Transverse colon (tissue), 4 donors: ENCODE measurements at regions not wholly inside any gene's neighbourhood (a gene's known extent, or its start where the extent isn't known, plus 50 kb on each side); places are given as distances from the start of the nearest gene placed in this dataset.

ENCODE experiments used
- CTCF ChIP-seq, 5 experiments: fragments of 200-600 bp in 3 of 5; fragments of 450-650 bp in 2 of 5; sonication (generic) in 3 of 5; IDR thresholded peaks; 1 replicate in 2 of 5; 2 replicates in 3 of 5; pipeline ENCODE4 v1.5.1; 2016 to 2017; ENCODE audit warnings: antibody characterized with exemption in 5 of 5, inconsistent platforms in 3 of 5, mild to moderate bottlenecking in 2 of 5, moderate library complexity in 1 of 5
- EP300 ChIP-seq: sonication (generic); formaldehyde crosslinking; IDR thresholded peaks from one replicate; pipeline ENCODE4 v1.6.1; 2017; ENCODE audit warnings: antibody characterized with exemption, low read depth
- POLR2A ChIP-seq: fragments of 450-650 bp; IDR thresholded peaks from one replicate; pipeline ENCODE4 v1.6.1; 2016; ENCODE audit warnings: antibody characterized with exemption, mild to moderate bottlenecking, moderate library complexity
- POLR2AphosphoS5 ChIP-seq, 3 donors: sonication (generic); formaldehyde crosslinking; IDR thresholded peaks; one replicate each; pipeline ENCODE4 v1.6.1; 2016; ENCODE audit warnings: antibody characterized with exemption in 3 of 3

DNA sequence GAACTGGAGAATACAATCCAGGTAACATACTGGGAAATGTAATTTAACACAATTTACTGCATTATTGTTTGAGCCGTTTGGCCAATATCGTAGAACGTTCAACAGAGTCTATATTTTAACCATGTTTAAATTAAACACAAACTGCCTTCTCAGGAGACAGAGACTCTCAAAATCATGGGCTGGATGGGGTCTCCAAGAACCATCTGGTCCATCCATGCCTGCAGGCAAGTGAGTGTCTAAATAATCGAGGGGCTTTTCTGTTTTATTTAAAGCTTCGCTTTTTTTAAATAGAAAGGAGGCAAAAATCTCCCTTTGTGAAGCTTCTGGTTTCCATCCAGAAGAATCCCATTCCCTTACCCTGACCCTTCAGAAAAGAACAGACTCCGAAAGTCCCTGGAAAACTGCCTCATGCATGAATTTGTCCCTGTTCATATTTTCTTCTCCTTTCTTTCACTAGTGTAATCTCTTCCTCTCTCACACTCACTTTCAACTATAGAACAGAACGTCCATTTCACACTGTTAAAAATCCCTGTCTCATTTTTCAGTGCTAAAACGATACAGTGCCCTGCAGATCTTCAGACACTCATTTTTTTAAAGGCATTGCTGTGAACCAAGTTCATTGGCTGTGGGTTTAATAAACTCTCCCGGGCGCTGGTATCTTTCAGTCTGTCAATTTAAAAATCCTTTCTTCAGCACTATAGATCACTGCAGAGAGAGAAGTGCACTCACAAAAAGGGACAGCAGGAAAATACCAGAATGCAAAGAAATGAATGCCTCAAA, 111.4 kb upstream of the TOM1L1 start:
- no peak for TF ChIP-seq CTCF (IDR thresholded peaks at IDR 0.05)
- TF ChIP-seq EP300: no peak
- no peak for TF ChIP-seq POLR2A
- no peak for TF ChIP-seq POLR2AphosphoS5 (IDR thresholded peaks at IDR 0.05)
